SK-N-DZ (cell line): ENCODE measurements at regions not wholly inside any gene's neighbourhood (a gene's known extent, or its start where the extent isn't known, plus 50 kb on each side); places are given as distances from the start of the nearest gene placed in this dataset.
"Not testable (repeated sequence)": the region's sequence is repeated elsewhere in the genome, so short reads cannot be mapped to it uniquely, and the experiment has no call there.

ENCODE experiments used
- DNase-seq: peaks from one replicate; pipeline ENCODE4 v3.0.0-alpha.2; 2015; ENCODE audit warnings: low spot score

DNA sequence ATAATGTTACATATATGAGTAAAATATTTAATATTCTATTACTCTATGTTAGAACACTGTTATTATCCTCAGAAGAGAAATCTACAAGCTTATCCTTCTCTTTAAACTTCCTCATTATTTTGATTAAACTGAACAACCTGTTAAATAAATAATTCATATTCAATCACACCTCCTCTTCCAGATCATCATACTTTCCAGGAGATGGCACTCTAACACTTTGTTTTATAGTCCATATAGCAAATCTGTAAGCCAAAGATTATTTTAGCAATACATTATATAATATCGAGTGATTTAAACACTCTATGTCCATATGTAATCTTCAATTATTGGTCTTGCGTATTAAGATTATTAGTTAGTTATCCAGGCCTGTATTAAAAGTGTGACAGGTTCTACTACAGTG lies 694.1 kb downstream of the ANKRD7 start:
- peak; percentile 31 for DNase-seq

DNA sequence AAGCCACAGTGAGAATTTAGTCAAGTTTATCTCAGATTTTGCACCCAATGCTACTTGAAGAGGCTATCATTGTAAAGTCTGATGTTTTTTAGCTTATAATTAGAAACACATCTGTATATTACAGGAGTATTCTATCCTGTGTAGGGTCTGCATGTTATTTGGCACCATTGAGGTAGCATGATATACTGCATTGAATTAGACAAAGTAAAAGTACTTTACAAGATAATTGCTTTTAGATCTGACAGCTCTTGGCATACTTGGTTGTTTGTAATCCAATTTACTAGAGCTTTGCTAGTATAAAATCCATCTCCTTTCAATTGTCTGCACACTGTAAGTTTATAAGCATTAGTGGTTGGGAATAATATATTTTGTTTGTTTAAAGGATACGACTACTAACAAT lies 714.3 kb downstream of the ANKRD7 start:
- peak; percentile 36 for DNase-seq

DNA sequence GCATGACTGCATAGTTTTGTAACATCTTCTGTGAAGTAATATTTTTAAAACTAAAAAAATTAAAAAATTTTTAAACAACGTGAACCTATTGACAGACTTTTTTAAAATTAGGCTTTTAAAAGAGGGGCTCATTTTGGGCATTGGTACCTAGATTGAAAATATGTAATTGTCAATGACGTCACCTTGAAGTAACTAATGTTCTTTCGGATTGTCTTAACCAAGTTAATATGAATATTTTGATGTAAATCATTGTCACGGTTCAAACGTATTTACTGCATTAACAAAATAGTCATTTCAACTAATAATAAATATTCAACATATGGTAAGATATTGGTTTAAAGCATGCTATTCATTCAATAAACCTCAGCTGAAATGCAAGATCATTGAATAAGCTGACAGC lies 719.8 kb downstream of the ANKRD7 start:
- DNase-seq: no peak

DNA sequence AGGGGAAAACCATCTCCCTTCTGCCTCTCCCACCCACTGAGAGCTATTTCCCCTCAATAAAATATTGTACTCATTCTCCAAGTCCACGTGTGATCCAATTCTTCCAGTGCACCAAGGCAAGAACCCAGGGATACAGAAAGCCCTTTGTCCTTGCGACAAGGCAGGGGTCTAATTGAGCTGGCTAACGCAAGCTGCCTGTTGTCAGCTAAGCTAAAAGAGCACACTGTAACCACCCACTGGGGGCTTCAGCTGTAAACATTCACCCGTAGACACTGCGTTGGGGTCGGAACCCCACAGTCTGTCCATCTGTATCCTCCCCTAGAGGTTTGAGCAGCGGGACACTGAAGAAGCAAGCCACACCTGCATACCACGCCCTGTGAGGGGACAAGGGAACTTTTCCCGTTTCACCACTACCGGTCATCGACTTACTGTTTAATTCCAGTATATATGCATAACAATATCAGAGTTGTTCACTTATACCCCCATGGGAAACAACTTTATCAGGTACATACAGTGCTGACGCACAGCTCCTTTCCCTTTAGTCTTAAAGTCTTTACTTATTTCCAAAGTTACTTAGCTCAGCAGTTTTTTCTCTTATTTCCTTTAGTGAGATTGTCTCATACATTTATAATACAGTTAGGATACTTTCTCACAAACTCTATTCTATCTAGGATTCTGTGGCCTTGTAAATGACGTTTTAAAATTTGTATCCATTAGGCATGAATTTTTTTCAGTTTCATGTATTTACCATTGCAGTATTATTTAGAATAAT lies 721.6 kb downstream of the ANKRD7 start:
- DNase-seq: no peak

DNA sequence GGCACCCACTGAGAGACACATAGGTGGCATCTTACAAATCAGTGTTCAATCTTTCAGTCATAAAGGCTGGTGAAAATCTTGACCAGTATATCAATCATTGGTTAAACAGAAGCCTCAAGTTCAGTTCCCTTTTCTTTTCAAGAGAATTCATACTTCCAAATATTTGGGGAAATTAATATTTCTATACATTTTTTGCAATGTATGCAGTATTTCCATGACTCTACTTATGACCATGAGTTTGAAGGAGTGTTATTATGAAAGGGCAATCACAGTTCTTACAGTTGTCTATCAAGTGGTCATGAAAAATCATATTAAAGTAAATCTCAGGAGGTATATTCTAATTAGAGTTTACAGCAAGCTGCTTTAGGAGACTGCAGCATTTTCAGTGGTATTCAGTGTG lies 724.0 kb downstream of the ANKRD7 start:
- DNase-seq: no peak

DNA sequence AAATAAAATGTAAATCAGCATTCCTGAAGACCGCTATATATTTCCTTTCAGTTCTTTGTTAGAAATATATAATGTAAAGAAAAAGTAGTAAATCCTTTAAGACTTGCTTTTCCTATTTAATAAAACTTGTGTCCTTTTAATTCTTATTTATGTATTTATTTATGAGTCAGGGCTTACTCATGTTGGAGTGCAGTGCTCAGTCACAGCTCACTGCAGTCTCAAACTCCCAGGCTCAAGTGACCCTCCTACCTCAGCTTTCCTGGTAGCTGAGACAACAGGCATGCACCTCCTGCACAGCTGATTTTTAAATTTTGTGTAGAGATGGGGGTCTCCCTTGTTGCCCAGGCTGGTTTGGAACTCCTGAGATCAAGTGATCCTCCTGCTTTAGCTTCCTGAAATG lies 724.5 kb downstream of the ANKRD7 start:
- DNase-seq: no peak

DNA sequence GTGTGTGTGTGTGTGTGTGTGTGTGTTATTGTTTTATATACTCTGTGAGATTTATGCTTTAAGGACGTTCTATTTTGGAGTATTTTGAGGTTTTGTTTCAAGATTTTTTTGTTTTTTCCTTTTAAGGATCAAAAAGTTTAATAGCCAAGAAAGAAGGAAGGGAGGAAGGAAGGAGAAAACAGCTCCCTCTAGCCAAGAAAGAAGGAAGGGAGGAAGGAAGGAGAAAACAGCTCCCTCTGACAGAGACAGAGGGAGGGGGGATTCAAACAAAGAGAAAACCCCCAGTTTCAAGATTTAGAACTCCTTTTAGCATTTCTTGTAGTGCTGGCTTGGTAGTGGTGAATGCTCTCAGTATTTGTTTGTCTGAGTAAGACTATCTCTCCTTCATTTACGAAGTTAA lies 731.8 kb downstream of the ANKRD7 start:
- DNase-seq: not testable (repeated sequence)

DNA sequence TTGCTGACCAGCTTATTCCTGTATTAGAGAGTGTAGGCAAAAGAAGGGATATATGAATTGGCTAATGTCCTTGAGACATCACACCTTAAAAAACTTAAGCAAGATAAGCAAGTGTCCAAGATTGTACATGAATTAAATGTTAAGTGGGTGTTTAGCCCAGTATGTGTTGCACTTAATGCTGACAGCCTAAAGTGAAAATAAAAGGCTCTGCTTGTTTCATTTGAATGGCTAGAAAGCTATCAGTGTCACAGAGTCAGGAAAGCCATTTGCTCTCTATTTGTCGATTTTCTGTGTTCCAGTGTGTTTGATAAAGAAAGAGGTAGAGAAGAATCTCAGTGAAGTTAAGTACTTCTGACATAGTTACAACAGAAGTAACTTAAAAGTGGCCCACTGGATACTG lies 744.9 kb downstream of the ANKRD7 start:
- DNase-seq: no peak

DNA sequence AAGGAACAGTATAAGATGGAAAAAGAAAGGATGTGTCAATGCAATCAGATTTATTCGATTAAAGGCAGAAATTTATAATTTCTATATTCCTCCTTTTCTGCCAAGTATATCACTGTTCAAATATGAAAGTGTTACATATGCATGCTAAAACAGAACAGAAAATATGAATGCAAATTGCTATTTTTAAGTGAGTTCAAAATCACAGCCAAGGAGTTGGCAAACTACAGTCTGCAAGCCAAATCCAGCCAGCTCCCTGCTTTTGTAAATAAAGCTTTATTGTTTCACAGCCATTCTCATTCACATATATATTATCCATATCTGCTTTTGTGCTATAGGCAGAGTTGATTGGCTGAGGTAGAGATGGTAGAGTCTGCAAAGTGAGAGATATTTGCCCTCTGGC lies 747.2 kb downstream of the ANKRD7 start:
- DNase-seq: no peak

DNA sequence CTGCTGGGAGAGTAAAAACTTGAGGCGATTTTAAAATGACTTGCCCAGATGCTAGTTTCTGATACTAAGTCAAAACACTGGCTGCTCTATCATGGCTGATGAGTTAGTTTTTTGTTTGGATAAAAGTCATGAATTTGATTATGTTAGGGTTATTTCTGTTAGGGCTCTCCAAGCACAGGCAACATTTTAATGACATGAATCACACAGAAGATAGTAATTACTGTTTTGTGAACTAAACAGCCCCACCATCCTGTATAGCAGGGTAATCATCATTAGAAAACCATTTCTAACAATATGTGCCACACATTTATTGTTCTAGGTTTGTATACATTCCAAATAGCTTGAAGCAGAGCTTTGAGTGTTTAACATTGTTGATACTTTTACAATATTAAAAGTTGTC lies 750.3 kb downstream of the ANKRD7 start:
- DNase-seq: no peak

DNA sequence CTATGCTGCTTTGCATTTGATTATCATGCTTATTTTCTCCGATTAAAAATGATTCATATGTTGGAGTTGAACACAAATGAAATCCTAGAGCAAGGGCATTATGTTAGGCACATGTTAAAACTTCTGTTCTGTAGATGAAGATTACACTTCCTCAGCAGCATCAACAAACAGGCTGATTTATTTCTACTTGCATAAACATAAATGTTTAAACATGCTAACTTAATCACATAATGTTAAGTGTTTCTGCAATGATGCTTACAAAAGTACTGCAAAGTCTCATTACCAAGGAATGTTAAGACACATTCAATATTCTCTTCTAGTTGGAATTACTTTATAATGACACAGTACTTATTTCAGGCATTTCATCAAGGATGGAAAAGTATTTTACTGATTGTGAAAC lies 770.8 kb downstream of the ANKRD7 start:
- no peak for DNase-seq

DNA sequence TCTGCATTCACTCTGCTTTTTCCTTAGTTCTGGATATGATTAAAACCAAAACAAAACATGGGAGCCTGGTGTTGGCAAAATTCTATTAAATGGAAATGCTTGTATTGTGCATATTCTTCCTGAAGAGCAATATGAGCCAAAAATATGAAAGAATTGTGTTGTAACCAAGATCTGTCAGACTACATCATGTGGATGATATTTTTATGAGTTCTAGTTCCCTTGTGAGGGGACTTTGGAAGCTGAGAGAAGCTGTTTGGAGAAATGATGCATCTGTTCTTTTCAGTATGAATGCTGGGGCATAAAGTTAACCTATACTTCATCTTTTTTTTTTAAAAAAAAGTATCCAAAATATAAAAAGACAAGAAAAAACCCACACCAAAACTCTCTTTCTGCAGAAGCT lies 782.7 kb downstream of the ANKRD7 start:
- no peak for DNase-seq

DNA sequence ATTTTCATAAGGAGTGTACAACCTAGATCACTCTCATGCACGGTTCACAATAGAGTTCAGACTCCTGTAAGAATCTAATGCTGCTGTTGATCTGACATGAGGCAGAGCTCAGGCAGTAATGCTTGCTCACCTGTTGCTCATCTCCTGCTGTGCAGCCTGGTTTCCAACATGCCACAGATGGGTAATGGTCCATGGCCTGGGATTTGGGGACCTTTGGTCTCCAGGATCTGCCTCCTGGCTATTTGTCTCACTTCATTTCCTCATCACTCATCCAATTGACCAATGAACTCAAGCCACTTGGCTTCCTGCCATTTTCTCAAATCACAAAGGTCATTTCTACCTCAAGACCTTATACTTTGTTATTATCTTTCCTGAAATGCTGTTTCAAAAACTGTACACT lies 786.1 kb downstream of the ANKRD7 start:
- DNase-seq: no peak

DNA sequence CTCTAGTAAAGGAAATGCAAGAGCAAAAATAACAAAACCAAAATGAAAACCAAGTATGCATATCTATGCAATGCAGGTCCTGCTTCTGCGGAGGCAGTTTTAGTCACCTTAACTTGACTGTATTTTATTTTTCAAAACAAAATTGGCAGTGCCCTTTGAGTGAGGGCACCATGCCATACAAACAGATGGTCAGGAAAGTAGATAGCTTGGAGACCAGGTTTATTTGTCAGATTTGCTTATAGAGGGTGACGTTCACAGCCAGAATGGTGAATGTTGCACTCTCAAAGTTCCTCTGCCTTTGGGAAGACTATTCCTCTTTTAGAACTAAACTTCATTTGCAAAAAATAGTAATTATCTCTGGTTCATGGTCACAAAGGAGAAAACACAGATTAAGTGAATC lies 801.9 kb downstream of the ANKRD7 start:
- no peak for DNase-seq

DNA sequence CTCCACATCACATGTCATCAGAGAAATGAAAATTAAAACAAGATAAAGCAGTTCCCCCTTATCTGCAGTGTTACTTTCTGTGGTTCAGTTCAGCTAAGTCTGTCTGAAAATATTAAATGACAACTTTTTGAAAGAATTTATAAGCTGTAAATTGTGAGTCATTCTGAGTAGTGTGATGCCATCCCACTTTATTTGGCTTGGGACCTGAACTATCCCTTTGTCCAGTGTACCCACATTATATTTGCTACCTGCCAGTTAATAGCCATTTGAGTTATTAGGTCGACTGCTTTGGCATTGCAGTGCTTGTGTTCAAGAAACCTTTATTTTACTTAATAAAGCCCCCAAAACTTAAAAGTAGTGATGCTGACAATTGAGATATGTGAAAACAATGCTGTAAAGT lies 804.2 kb downstream of the ANKRD7 start:
- DNase-seq: no peak

DNA sequence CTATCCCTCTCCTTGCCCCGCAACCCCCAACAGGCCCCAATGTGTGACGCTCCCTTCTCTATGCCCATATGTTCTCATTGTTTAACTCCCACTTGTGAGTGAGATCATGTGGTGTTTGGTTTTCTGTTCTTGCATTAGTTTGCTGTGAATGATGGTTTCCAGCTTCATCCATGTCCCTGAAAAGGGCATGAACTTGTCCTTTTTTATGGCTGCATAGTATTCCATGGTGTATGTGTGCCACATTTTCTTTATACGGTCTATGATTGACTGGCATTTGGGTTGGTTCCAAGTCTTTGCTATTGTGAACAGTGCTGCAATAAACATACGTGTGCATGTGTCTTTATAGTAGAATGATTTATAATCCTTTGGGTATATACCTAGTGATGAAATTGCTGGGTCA lies 807.6 kb downstream of the ANKRD7 start:
- not testable (repeated sequence) for DNase-seq

DNA sequence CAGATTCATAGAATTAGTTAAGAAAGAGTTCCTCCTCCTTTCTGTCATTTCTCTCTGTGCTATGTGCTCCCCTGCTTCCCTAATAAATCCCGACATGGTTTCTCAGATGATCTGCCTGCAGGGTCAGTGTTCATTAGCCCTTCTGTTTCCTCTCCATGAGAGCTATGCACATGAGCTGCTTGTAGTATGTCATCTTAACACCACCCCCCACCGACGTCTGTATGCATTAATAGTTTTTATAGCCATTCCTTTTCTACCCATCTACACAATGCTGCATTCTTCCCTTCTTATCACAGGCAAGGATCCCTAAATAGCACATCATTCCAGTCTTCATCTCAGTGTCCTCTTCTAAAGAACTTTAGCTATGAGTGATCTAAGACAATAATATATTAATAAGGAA lies 809.1 kb downstream of the ANKRD7 start:
- DNase-seq: no peak

DNA sequence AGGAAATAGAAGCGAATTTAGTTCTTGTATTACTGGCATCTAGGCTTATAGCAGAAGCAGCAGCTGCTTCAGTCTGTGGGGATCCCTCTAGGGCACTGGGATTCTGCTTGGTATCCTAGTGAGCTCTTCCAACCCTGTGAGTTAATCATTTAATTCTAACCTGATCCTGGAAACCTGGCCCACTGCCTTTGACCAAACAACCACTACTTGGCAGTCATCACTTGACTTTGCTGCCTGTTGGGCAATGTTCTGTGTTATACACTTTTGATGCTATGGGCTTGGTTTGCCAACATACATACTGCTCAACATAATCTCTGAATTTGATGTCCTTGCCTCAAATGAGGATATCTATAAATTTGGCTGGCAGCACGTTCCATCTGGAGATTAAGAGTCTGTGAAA lies 813.4 kb downstream of the ANKRD7 start:
- no peak for DNase-seq

DNA sequence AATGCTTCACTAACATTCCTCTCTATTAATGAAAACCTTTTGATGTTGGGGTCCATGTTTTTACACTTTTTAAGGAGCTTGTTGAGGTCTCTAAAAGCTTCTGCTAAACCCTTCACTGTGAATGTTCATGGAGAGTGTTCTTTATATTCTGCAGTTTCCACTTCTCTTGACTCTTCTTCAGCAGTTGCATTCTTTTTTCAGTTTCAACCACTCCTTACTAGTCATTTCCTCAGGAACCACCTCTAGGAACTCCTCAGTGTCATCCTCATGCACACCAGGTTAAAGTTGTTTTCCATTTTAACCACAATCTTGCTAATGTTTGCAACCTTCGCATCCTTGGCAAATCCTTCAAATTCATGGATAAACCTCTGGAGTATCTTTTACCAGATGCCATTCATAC lies 821.6 kb downstream of the ANKRD7 start:
- no peak for DNase-seq

DNA sequence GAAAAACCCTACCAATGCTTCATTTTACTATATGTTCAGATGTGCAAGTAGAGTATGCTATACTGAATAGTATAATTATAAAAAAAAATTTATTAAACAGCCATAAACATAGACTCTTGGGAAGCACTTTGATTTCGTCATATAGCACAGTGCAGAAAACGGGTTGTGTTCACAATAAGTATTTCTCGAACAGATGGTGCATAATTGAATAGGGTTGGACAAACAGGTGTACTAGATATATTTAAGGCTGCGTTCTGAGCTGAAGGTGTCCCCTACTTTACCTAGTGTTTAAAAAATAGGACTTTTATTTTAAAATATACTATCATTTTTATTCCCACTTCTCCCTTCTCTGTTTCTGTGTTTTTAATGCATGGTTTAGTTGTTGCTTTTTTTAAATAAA lies 841.5 kb downstream of the ANKRD7 start:
- DNase-seq: no peak

DNA sequence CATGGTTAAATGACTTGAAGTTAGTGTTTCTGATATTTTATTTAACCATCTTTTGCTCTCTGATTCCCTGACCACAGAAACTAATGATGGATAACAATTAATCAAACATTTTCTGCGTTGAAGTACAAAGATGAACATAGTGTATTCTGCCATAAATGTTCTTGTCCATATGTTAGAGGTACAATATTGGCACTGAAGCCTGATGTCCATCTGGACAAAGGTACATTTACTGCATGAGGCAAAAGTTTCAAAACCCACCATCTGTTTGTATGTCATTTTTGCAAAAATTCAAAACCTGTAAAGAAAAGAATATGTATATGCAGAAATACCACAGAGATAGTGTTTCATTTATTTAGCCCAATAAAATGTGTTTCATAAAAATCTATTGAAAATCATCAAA lies 861.5 kb downstream of the ANKRD7 start:
- DNase-seq: no peak

DNA sequence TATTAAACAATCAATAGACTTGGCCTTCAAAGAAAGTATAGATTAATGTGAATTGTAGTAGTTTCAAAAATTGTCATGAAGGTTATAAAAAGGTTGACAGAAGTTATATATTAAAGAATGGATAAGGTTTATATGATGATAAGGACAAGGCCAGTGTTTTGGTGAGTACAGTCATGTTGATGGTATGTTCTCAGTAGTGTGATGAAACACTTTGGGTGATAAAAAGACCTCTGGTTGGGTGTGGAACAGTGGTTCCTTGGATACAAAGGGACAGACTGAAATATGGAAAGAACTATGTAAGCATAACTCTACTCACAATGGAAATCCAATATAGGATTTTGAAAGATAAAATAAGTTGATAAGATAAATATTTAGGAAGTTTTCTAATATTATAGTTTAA lies 866.3 kb downstream of the ANKRD7 start:
- DNase-seq: no peak

DNA sequence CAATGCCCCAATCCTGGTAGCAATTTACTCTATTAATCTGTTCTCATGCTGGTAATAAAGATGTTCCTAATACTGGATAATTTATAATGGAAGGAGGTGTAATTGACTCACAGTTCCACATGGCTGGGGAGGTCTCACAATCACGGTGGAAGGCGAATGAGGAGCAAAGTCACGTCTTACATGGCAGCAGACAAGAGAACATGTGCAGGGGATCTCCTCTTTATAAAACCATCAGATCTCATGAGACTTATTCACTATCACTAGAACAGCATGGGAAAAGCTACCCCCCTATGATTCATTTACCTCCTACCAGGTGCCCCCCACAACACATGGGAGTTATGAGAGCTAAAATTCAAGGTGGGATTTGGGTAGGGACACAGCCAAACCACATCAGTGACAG lies 872.2 kb downstream of the ANKRD7 start:
- DNase-seq: no peak

DNA sequence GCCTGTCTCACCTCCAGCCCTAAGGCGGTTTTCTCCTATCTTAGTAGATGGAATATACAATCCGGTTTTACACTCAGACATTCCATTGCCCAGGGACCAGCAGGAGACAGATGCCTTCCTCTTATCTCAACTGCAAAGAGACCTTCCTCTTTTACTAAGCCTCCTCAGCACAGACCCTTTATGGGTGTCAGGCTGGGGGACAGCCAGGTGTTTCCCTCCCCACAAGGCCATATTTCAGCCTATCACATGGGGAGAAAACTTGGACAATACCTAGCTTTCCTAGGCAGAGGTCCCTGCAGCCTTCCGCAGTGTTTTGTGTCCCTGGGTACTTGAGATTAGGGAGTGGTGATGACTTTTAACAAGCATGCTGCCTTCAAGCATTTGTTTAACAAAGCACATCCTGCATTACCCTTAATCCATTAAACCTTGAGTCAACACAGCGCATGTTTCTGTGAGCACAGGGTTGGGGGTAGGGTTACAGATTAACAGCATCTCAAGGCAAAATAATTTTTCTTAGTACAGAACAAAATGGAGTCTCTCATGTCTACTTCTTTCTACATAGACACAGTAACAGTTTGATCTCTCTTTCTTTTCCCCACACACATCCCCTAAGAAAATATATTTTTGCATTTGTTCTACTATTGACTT lies 876.2 kb downstream of the ANKRD7 start:
- DNase-seq: not testable (repeated sequence)
